SH-SY5Y (cell line): ENCODE measurements at regions not wholly inside any gene's neighbourhood (a gene's known extent, or its start where the extent isn't known, plus 50 kb on each side); places are given as distances from the start of the nearest gene placed in this dataset.

Experiments used
- GATA2 ChIP-seq: IDR thresholded peaks from 2 replicates; pipeline ENCODE4 v1.6.1; 2011; ENCODE audit warnings: mild to moderate bottlenecking, low read depth, low read length
- GATA3 ChIP-seq: IDR thresholded peaks from 2 replicates; pipeline ENCODE4 v1.6.1; 2011; ENCODE audit warnings: low read depth, mild to moderate bottlenecking, low read length, moderate library complexity

DNA sequence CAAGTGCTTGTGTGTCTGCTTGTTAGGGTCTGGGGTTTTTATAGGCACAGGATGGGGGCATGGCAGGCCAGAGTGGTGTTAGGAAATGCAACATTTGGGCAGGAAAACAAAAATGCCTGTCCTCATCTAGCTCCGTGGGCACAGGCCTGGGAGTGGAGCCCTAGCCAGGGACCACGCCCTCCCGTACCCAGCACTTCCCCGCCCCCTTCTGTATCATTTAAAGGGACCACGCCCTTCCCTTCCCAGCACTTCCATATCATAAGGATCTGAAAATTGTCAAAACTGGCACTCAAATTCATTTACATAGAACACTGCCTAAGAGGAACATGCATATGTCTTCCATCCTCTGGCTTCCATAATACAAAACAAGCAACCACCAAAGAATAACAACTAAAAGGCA, 185.8 kb downstream of the B3GLCT start:
- TF ChIP-seq GATA3: no peak
- TF ChIP-seq GATA2: no peak

DNA sequence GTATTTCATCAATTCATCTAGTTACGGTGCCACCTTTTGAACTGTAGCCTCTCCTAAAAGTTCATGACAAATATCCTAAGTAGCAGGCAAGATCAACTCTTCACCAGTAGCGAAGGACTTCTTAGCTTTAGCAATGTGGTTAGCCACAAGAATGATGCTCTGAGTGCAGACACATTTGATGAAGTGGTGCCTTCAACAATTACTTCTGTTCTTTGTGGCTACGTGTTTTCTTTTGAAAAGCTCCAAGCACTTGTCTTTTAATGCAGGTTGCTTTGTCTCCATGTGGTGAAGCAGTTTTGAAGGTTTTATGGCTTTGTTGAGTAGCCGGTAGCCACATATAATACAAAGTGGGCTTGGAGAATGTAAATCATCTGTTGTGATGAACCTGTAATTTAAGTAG, 194.7 kb downstream of the B3GLCT start:
- TF ChIP-seq GATA2: no peak
- TF ChIP-seq GATA3: no peak

DNA sequence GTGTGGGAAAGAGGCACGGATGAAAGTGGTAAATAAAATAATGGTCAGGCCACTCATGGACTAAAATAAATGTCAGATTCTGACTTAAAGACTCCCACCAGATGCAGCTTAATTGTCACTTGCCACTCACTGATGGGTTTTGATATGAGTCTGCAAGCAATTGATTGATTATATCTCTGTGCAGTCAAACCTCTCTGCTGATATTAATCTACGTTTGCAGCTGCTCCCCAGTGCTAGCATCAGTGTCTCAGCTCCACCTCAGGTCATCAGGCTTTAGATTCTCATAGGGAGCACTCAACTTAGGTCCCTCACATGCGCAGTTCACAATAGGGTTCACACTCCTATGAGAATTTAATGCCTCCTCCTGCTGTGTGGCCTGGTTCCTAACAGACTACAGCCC, 195.3 kb downstream of the B3GLCT start:
- TF ChIP-seq GATA3 (peak; percentile 29; the same call in 1 of the 2 replicates), GATA2 (peak; percentile 54; the same call in 1 of the 2 replicates)

DNA sequence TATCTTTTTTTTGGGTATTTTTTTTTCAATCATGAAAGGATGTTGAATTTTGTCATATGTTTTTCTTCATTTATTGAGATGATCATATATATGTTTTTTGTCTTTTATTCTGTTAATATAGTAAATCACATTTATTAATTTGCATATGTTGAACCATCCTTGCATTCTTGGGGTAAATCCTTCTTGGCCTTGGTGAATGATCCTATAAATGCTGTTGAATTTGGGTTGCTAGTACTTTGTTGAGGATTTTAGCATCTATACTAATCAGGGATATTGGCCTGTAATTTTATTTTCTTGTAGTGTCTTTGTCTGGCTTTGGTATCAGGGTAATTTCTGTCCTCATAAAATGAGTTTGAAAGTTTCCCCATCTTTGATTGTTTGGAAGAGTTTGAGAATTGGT, 199.9 kb downstream of the B3GLCT start:
- no peak for TF ChIP-seq GATA3
- no peak for TF ChIP-seq GATA2

DNA sequence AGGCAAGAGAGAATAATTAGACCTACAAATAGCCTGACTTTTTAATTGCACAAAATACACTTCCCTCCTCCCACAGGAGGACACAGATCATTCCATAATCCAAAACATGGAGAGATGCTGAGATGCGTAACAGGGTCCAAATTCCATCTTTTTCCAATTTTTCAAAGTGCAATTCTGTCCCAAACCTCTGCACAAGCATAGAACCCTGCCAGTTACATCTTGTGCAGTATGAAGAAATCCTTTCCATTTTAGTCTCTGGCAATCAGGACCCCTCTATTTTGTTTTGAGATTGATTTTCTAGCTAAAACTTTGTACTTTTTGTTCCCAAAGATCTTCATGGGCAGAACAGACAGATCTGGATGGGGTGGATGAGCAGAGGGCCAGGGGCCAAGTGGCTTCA, 209.2 kb downstream of the B3GLCT start:
- TF ChIP-seq GATA2 (no peak), GATA3 (no peak)

DNA sequence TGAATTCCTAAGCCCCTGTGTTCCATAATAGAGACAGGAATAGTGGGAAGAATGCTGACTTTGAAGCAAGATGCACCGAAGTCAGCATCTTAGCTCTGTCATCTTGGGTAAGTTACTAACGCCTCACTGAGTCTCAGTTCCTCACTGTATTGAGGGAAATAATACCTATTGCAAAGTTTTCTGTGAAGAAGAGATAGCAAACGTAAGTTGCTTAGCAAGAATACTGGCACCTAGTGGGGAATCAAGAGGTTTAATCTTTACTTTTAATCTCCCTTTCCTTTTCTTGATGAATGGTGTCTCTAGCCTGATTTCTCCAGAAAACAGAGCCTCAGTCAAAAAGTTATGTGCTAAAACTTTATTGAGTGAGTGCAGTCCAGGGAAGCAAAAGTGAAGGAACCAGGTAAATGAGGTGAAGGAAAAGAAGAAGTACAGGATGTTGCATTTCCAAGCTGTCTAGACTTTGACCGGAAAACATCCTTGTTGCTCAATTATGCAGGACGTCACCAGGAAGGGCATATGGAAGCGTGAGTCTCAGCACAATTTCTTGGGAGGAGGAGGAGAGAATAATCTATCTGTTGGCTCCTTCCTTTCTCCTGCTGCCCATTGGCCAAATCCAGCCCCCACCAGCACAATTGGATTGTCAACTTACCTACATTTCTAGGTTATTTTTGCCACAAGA, 210.0 kb downstream of the B3GLCT start:
- TF ChIP-seq GATA2 (no peak), GATA3 (no peak)

DNA sequence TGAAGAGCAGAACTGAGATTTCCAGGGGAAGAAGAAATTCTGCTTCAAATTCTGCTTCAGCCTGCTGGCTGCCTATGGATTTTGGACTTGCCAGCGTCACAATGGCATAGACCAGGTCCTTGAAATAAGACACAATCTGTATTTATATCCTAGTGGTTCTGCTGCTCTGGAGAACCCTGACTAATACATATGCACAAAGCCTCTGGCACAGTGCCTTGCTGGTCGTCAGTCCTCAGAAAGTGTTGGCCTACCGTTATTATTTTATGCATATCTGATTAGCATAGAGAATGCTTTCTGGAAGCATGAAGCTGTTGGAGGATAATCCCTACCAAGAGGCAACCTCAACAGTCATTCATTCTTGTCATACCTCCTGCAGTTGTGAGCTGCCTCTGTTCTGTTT, 213.7 kb downstream of the B3GLCT start:
- no peak for TF ChIP-seq GATA2
- no peak for TF ChIP-seq GATA3

DNA sequence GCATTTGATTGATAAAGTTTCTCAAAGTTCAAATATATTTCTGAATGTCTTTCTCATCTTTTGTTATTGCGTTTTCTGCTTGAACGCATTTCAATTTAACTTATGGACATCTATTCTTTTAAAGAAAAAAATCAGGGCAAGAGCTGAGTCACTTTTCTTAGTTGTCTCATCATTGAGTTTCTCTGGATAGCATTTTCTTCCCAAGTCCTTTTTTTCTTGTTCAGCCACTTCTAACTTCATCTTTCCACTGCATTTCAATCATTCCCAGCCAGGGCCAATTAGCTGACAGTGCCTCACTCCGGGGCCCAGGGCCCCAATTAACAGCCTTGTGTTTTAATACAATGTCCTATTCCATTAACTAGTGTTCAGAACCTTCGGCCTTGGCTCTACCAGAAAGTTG, 216.3 kb downstream of the B3GLCT start:
- TF ChIP-seq GATA2 (no peak), GATA3 (no peak)

DNA sequence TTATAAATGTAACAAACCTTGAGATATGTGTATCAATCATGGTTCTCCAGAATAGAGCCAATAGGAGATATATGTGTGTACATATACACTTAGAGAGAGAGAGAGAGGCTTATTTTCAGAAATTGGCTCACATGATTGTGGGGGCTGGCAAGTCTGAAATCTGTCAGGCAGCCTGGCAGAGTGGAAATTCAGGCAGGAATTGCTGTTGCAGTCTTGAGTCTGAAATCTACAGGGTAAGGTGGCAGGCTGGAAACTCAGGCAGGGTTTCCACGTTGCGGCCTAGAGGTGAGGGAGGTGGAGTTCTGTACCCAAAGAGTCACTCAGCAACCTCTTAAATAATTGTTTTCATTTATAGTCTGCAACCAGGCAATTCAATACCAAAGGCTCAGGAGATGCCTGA, 218.4 kb downstream of the B3GLCT start:
- no peak for TF ChIP-seq GATA3
- no peak for TF ChIP-seq GATA2

DNA sequence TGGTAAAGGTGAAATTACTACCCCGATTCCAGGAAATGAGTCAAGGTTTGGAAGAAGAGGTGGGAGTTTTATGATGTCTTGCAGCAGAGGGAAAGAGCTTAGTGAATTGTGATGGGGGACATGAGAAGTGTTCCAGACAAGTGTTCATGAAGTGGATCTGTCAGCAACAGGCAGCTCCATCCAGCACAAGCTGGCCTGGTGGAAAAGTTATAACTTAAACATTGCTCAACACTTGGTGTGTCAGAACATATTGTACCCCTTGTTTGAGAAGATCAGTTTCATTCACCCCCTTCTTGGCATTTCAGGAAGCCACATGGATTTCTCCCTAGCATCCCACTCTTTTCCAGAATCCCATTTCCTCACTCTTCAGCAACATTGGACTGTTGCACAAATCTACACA, 222.0 kb downstream of the B3GLCT start:
- TF ChIP-seq GATA2 (no peak), GATA3 (no peak)

DNA sequence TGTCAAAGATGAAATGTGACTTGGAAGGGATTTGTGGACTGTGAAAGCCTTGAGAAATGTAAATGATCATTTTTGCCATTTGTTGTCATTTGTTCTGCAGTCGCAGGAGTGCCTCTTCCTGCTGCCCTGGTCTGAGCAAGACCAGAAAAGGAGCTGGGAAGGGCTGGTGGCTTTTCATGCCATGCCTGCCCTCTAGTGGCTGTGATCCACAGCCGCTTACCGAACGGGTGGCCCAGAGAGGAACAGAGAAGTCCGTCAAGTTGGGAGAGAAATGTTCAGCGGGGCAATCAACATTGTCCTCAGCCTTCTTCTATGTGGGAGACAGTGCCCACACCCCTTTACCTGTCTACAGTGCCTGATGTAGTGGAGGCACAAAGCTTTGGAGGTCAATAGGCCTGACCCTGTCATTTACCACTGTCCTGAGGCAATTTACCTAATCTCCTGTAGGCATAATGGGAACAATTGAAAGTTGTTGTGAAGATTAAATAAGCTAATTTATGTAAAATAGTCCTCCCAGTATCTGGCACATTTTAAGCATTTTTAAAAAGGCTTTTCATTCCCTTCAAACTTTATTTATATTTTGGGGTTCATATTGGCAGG, 224.5 kb downstream of the B3GLCT start:
- TF ChIP-seq GATA3: no peak
- TF ChIP-seq GATA2: no peak

DNA sequence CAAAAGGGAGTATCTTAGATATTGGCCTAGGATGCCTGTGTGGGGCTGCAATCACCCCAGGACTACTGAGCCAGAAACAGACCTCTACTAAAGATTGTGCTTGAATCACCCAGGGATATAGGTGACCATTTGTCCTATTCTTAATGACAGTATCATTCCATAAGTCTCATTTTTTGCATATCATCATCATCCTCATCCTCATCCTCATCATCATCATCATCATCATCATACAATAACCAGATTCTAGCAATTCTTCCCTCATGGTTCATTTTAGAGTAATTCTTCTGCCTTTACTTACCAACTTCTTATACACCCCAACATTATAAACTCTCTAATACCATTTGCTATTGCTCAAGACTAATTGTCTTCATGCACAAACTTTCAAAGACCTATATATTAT, 226.6 kb downstream of the B3GLCT start:
- TF ChIP-seq GATA2 (no peak), GATA3 (no peak)

DNA sequence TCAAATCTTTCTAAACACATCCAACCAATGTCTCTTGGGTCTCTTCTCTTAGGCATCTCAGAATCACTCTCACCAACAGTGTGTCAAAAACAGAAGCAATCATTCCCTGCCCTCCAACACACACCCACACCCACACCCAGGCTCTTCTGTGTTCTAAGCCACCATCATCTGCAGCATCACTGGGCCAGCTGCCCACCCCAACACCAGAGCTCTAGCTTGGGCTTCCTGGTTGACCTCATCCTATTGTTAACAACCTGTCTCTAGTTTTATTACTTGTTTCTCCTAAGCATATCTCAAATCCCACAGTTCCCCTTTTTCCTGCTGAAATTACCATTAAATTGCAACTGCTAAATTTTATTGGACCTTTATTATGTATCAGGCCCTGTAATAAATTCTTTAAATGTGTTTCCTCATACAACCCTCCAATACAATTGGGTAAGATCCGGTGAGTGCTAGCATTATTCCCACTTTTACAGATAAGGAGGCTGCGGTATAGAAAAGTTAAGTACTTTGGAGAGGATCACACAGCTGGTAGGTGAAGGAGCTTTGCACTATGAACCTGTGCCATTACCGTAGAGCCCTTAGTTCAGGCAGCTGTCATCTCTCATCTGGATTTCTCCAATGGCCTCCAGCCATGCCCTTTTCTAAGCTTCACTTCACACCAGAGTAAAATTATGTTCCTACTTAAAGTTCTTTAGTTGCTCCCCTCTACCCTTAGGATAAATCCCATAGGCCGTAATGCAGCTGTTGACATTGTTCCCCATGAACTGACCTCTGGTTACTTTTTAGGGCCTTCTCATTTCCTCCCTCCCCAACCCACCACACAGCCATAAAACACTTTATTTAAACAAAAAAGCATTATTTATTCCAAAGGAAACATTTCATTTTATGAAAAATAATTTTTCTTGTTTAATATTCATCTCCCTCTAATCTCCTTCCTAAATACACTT, 227.7 kb downstream of the B3GLCT start:
- TF ChIP-seq GATA3: no peak
- no peak for TF ChIP-seq GATA2

DNA sequence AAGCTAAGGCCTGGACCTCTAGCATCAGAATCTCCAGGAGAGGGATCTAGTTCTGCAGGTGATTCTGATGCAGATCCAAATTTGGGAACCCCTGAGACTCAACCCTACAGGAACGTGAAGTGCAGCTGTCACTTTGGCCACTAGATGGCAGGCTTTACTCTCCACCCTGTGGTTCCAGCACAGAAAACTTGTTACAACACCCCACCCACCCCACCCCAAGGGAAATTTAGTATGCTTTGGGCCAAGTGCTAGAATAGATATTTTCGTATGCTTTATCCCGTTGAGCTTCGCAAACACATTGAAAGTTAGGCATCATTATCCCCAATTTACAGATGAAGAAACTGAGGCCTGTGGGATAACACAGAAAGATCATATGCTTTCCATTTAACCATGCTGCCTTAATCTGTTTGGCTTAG, 232.0 kb downstream of the B3GLCT start:
- TF ChIP-seq GATA3 (no peak), GATA2 (no peak)
